ENCODE measurements at regions not wholly inside any gene's neighbourhood (a gene's known extent, or its start where the extent isn't known, plus 50 kb on each side); places are given as distances from the start of the nearest gene placed in this dataset.
"Not testable (repeated sequence)": the region's sequence is repeated elsewhere in the genome, so short reads cannot be mapped to it uniquely, and the experiment has no call there.

DNA sequence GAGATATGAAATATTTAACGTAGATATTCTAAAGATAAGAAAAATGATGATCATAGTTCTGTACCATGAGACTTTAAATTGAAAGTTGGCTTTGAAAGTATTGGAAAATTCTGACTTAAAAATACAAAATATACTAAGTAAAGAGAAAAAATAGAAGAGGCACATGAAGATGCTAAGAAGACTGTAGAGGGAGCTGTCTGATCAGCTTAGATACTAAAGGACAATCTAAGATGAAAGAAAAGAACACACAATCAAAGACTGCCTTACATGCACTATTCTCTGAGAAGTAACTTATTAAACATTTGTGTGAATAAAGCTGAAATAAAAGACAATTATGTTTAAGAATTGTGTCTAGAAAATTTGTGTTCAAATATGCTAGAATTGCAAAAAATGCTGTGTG lies 55.1 kb downstream of the RBMXL2 start:
- H3K79me2 ChIP-seq (ENCODE audit: low read length): no peaks in the 10 kb centered on the region
- no peaks in the 10 kb centered on the region for H3K27me3 ChIP-seq (ENCODE audit: low read length)
- H2AFZ ChIP-seq (ENCODE audit: low read length): no peak overlapping the region
- no peaks in the 10 kb centered on the region for H3K36me3 ChIP-seq (ENCODE audit: insufficient read depth, low read length)
- no peaks in the 10 kb centered on the region for H3K9me3 ChIP-seq (ENCODE audit: low read length)
- H3K9me2 ChIP-seq (replicated peaks; ENCODE audit: insufficient read depth, low read length): no peaks in the 10 kb centered on the region
- H3K4me2 ChIP-seq (ENCODE audit: low read depth, low read length, poor library complexity, severe bottlenecking): no peak overlapping the region
- no peak overlapping the region for H3K4me3 ChIP-seq (ENCODE audit: low read length)
- no peaks in the 10 kb centered on the region for H4K20me1 ChIP-seq (ENCODE audit: insufficient read depth, low read depth, low read length)
- H3K9ac ChIP-seq (ENCODE audit: low read length): no peak overlapping the region
- peak; percentile 69 for DNase-seq
- H3K4me1 ChIP-seq (ENCODE audit: low read length): no peaks in the 10 kb centered on the region
- no peak overlapping the region for H3K27ac ChIP-seq (ENCODE audit: low read length)

DNA sequence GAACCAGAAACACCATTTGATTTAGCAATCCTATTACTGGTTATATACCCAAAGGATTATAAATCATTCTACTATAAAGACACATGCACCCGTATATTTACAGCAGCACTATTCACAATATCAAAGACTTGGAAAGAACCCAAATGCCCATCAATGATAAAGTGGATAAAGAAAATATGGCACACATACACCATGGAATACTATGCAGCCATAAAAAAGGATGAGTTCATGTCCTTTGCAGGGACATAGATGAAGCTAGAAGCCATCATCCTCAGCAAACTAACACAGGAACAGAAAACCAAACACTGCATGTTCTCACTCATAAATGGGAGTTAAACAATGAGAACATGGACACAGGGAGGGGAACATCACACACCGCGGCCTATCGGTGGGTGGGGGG lies 61.3 kb downstream of the RBMXL2 start:
- not testable (repeated sequence) for H3K79me2 ChIP-seq (ENCODE audit: low read length); H4K20me1 ChIP-seq (ENCODE audit: insufficient read depth, low read depth, low read length); DNase-seq

GRCh38 chr11:7154881-7155361 lies 66.1 kb downstream of the RBMXL2 start:
- Histone ChIP-seq H4K20me1 (ENCODE audit: insufficient read depth, low read depth, low read length) (no peaks in the 10 kb centered on the region), H3K4me2 (ENCODE audit: low read depth, low read length, poor library complexity, severe bottlenecking) (no peak overlapping the region), H3K27ac (ENCODE audit: low read length) (no peak overlapping the region), H3K36me3 (ENCODE audit: insufficient read depth, low read length) (no peaks in the 10 kb centered on the region), H2AFZ (ENCODE audit: low read length) (no peak overlapping the region), H3K9me3 (ENCODE audit: low read length) (no peaks in the 10 kb centered on the region), H3K9me2 (replicated peaks; ENCODE audit: insufficient read depth, low read length) (no peaks in the 10 kb centered on the region), H3K4me1 (ENCODE audit: low read length) (no peaks in the 10 kb centered on the region), H3K4me3 (ENCODE audit: low read length) (no peak overlapping the region), H3K27me3 (ENCODE audit: low read length) (no peaks in the 10 kb centered on the region), H3K79me2 (ENCODE audit: low read length) (no peaks in the 10 kb centered on the region), H3K9ac (ENCODE audit: low read length) (no peak overlapping the region)
- no peak for DNase-seq

More for the DNA sequence above, 61.3 kb downstream of the RBMXL2 start:
- H3K36me3 ChIP-seq (ENCODE audit: insufficient read depth, low read length); H3K9ac ChIP-seq (ENCODE audit: low read length); H3K27me3 ChIP-seq (ENCODE audit: low read length); H3K4me1 ChIP-seq (ENCODE audit: low read length); H3K9me3 ChIP-seq (ENCODE audit: low read length); H3K4me2 ChIP-seq (ENCODE audit: low read depth, low read length, poor library complexity, severe bottlenecking); H3K4me3 ChIP-seq (ENCODE audit: low read length); H3K9me2 ChIP-seq (replicated peaks; ENCODE audit: insufficient read depth, low read length); H2AFZ ChIP-seq (ENCODE audit: low read length); H3K27ac ChIP-seq (ENCODE audit: low read length): not testable (repeated sequence)

- no peaks in the 10 kb centered on the region for H3K79me2 ChIP-seq (ENCODE audit: low read length)
- no peaks in the 10 kb centered on the region for H3K9me3 ChIP-seq (ENCODE audit: low read length)
- no peak overlapping the region for H3K4me3 ChIP-seq (ENCODE audit: low read length)
- no peaks in the 10 kb centered on the region for H4K20me1 ChIP-seq (ENCODE audit: insufficient read depth, low read depth, low read length)
- H3K27ac ChIP-seq (ENCODE audit: low read length): no peak overlapping the region
- no peaks in the 10 kb centered on the region for H3K36me3 ChIP-seq (ENCODE audit: insufficient read depth, low read length)
- H3K4me2 ChIP-seq (ENCODE audit: low read depth, low read length, poor library complexity, severe bottlenecking): no peak overlapping the region
- H2AFZ ChIP-seq (ENCODE audit: low read length): no peak overlapping the region
- H3K4me1 ChIP-seq (ENCODE audit: low read length): no peaks in the 10 kb centered on the region
- no peak for DNase-seq
- H3K9me2 ChIP-seq (replicated peaks; ENCODE audit: insufficient read depth, low read length): no peaks in the 10 kb centered on the region
- no peak overlapping the region for H3K9ac ChIP-seq (ENCODE audit: low read length)
- no peaks in the 10 kb centered on the region for H3K27me3 ChIP-seq (ENCODE audit: low read length)
Observed at GRCh38 chr11:7160814-7161489, 72.2 kb downstream of the RBMXL2 start.

- Histone ChIP-seq H3K4me1 (ENCODE audit: low read length) (no peaks in the 10 kb centered on the region), H3K4me2 (ENCODE audit: low read depth, low read length, poor library complexity, severe bottlenecking) (no peak overlapping the region), H3K36me3 (ENCODE audit: insufficient read depth, low read length) (no peaks in the 10 kb centered on the region), H3K9me2 (replicated peaks; ENCODE audit: insufficient read depth, low read length) (no peaks in the 10 kb centered on the region), H3K79me2 (ENCODE audit: low read length) (no peaks in the 10 kb centered on the region), H3K9ac (ENCODE audit: low read length) (no peak overlapping the region), H3K27ac (ENCODE audit: low read length) (no peak overlapping the region), H3K27me3 (ENCODE audit: low read length) (no peaks in the 10 kb centered on the region), H3K4me3 (ENCODE audit: low read length) (no peak overlapping the region), H3K9me3 (ENCODE audit: low read length) (no peaks in the 10 kb centered on the region), H4K20me1 (ENCODE audit: insufficient read depth, low read depth, low read length) (no peaks in the 10 kb centered on the region), H2AFZ (ENCODE audit: low read length) (no peak overlapping the region)
- DNase-seq: no peak
Observed at GRCh38 chr11:7165911-7166310, 77.1 kb downstream of the RBMXL2 start.

GRCh38 chr11:7167976-7168740 lies 79.4 kb downstream of the RBMXL2 start:
- Histone ChIP-seq H3K36me3 (ENCODE audit: insufficient read depth, low read length) (no peaks in the 10 kb centered on the region), H3K27me3 (ENCODE audit: low read length) (no peaks in the 10 kb centered on the region), H3K9me2 (replicated peaks; ENCODE audit: insufficient read depth, low read length) (no peaks in the 10 kb centered on the region), H3K79me2 (ENCODE audit: low read length) (no peaks in the 10 kb centered on the region), H3K4me3 (ENCODE audit: low read length) (no peak overlapping the region), H4K20me1 (ENCODE audit: insufficient read depth, low read depth, low read length) (no peaks in the 10 kb centered on the region), H3K27ac (ENCODE audit: low read length) (no peak overlapping the region), H3K9ac (ENCODE audit: low read length) (no peak overlapping the region), H2AFZ (ENCODE audit: low read length) (no peak overlapping the region), H3K4me2 (ENCODE audit: low read depth, low read length, poor library complexity, severe bottlenecking) (no peak overlapping the region), H3K9me3 (ENCODE audit: low read length) (no peaks in the 10 kb centered on the region), H3K4me1 (ENCODE audit: low read length) (no peaks in the 10 kb centered on the region)
- peak; percentile 42 for DNase-seq

DNA sequence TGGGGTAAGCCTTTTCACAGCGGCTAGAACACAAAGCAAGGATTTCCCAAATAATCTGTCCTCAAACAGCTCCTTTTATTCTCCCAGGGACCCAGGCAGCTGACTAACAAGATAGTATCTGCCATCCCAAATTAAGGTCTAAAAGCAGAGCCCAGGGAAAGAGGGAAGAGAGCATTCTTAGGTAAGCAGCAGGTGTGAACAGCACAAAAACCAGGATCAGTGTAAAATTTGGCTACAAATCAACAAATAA lies 79.9 kb downstream of the RBMXL2 start:
- no peak overlapping the region for H3K4me3 ChIP-seq (ENCODE audit: low read length)
- H3K9me3 ChIP-seq (ENCODE audit: low read length): no peaks in the 10 kb centered on the region
- H3K27me3 ChIP-seq (ENCODE audit: low read length): no peaks in the 10 kb centered on the region
- H3K9me2 ChIP-seq (replicated peaks; ENCODE audit: insufficient read depth, low read length): no peaks in the 10 kb centered on the region
- H3K9ac ChIP-seq (ENCODE audit: low read length): no peak overlapping the region
- no peaks in the 10 kb centered on the region for H3K36me3 ChIP-seq (ENCODE audit: insufficient read depth, low read length)
- no peaks in the 10 kb centered on the region for H4K20me1 ChIP-seq (ENCODE audit: insufficient read depth, low read depth, low read length)
- no peaks in the 10 kb centered on the region for H3K79me2 ChIP-seq (ENCODE audit: low read length)
- no peak overlapping the region for H3K27ac ChIP-seq (ENCODE audit: low read length)
- H3K4me2 ChIP-seq (ENCODE audit: low read depth, low read length, poor library complexity, severe bottlenecking): no peak overlapping the region
- DNase-seq: no peak
- no peaks in the 10 kb centered on the region for H3K4me1 ChIP-seq (ENCODE audit: low read length)
- H2AFZ ChIP-seq (ENCODE audit: low read length): no peak overlapping the region

DNA sequence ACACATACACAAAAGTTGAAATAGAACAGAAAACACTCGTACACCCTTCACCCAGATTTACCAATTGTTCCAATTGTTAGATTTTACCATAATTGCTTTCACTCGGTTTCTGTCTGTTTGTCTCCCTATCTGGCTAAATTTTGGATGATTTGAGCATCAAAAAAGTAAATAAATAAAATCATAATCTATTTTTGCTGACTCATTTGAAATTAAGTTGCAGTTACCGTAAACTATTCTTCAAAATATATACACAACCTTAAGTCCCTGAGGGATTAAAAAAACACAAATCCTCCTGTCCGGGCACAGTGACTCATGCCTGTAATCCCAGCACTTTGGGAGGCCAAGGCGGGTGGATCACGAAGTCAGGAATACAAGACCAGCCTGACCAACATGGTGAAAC lies 81.3 kb upstream of the SYT9 start:
- no peaks in the 10 kb centered on the region for H3K27me3 ChIP-seq (ENCODE audit: low read length)
- no peaks in the 10 kb centered on the region for H3K79me2 ChIP-seq (ENCODE audit: low read length)
- H3K9me2 ChIP-seq (replicated peaks; ENCODE audit: insufficient read depth, low read length): no peaks in the 10 kb centered on the region
- H3K4me1 ChIP-seq (ENCODE audit: low read length): no peaks in the 10 kb centered on the region
- H3K9ac ChIP-seq (ENCODE audit: low read length): no peak overlapping the region
- no peak overlapping the region for H3K4me2 ChIP-seq (ENCODE audit: low read depth, low read length, poor library complexity, severe bottlenecking)
- no peak overlapping the region for H2AFZ ChIP-seq (ENCODE audit: low read length)
- no peaks in the 10 kb centered on the region for H3K9me3 ChIP-seq (ENCODE audit: low read length)
- no peaks in the 10 kb centered on the region for H4K20me1 ChIP-seq (ENCODE audit: insufficient read depth, low read depth, low read length)
- no peak for DNase-seq
- no peaks in the 10 kb centered on the region for H3K36me3 ChIP-seq (ENCODE audit: insufficient read depth, low read length)
- no peak overlapping the region for H3K27ac ChIP-seq (ENCODE audit: low read length)
- no peak overlapping the region for H3K4me3 ChIP-seq (ENCODE audit: low read length)

All from Karpas-422 (cell line).